ENCODE measurements at regions not wholly inside any gene's neighbourhood (a gene's known extent, or its start where the extent isn't known, plus 50 kb on each side); places are given as distances from the start of the nearest gene placed in this dataset.

- no peak for FAIRE-seq
Observed at GRCh38 chr4:106766519-106766918, 269.6 kb downstream of the DKK2 start.

- FAIRE-seq = no peak
Observed at GRCh38 chr4:106764774-106765173, 271.3 kb downstream of the DKK2 start.

GRCh38 chr4:106762666-106763443, 273.3 kb downstream of the DKK2 start:
- FAIRE-seq = no peak

GRCh38 chr4:106753426-106753825, 282.7 kb downstream of the DKK2 start:
- no peak for FAIRE-seq

GRCh38 chr4:106746451-106746850, 289.7 kb downstream of the DKK2 start:
- no peak for FAIRE-seq

GRCh38 chr4:106738121-106738520, 298.0 kb downstream of the DKK2 start:
- FAIRE-seq = no peak

- no peak for FAIRE-seq
Observed at GRCh38 chr4:106718548-106718947, 317.6 kb downstream of the DKK2 start.

GRCh38 chr4:106717091-106717490, 319.0 kb downstream of the DKK2 start:
- FAIRE-seq = no peak

GRCh38 chr4:106715825-106716224, 320.3 kb downstream of the DKK2 start:
- no peak for FAIRE-seq

- FAIRE-seq = no peak
Observed at GRCh38 chr4:106708464-106708816, 327.7 kb downstream of the DKK2 start.

- FAIRE-seq = no peak
Observed at GRCh38 chr4:106707776-106708463, 328.2 kb downstream of the DKK2 start.

- FAIRE-seq = no peak
Observed at GRCh38 chr4:106704253-106704870, 331.8 kb downstream of the DKK2 start.

- no peak for FAIRE-seq
Observed at GRCh38 chr4:106700321-106700720, 331.7 kb upstream of the GIMD1 start.

GRCh38 chr4:106698621-106699195, 330.1 kb upstream of the GIMD1 start:
- FAIRE-seq = no peak

GRCh38 chr4:106695501-106696262, 327.1 kb upstream of the GIMD1 start:
- FAIRE-seq = no peak

GRCh38 chr4:106694232-106694631, 325.7 kb upstream of the GIMD1 start:
- FAIRE-seq = no peak

- FAIRE-seq = no peak
Observed at GRCh38 chr4:106691749-106692148, 323.2 kb upstream of the GIMD1 start.

- no peak for FAIRE-seq
Observed at GRCh38 chr4:106690487-106690886, 321.9 kb upstream of the GIMD1 start.

GRCh38 chr4:106687026-106687425, 318.4 kb upstream of the GIMD1 start:
- no peak for FAIRE-seq

- no peak for FAIRE-seq
Observed at GRCh38 chr4:106681381-106681921, 312.9 kb upstream of the GIMD1 start.

- FAIRE-seq = no peak
Observed at GRCh38 chr4:106679063-106679462, 310.5 kb upstream of the GIMD1 start.

GRCh38 chr4:106677213-106677612, 308.6 kb upstream of the GIMD1 start:
- no peak for FAIRE-seq

Measured in endometrium (tissue), 2 donors.